BLaER1 treated with 17β-estradiol and CSF1 and Interleukin-3, amounts not matched to agents 10 nM and 100 nM (cell line): ENCODE measurements at regions not wholly inside any gene's neighbourhood (a gene's known extent, or its start where the extent isn't known, plus 50 kb on each side); places are given as distances from the start of the nearest gene placed in this dataset.

Experiments
- H3K27ac ChIP-seq, 11 experiments: shearing (Covaris generic); formaldehyde crosslinking; 2 replicates each; pipeline ENCODE4 v1.8.1; 2022
- H3K27me3 ChIP-seq, 11 experiments: shearing (Covaris generic); formaldehyde crosslinking; 2 replicates each; pipeline ENCODE4 v1.8.1; 2022
- H3K36me3 ChIP-seq, 11 experiments: shearing (Covaris generic); formaldehyde crosslinking; 2 replicates each; pipeline ENCODE4 v1.8.1; 2022
- H3K4me1 ChIP-seq, 10 experiments: shearing (Covaris generic); formaldehyde crosslinking; 2 replicates each; pipeline ENCODE4 v1.8.1; 2022
- H3K4me2 ChIP-seq, 11 experiments: shearing (Covaris generic); formaldehyde crosslinking; 2 replicates each; pipeline ENCODE4 v1.8.1; 2022
- H3K4me3 ChIP-seq, 10 experiments: shearing (Covaris generic); formaldehyde crosslinking; 2 replicates each; pipeline ENCODE4 v1.8.1; 2022
- H3K9ac ChIP-seq, 11 experiments: shearing (Covaris generic); formaldehyde crosslinking; 2 replicates each; pipeline ENCODE4 v1.8.1; 2022
- H3K9me3 ChIP-seq, 11 experiments: shearing (Covaris generic); formaldehyde crosslinking; replicated peaks in 1 of 11; 2 replicates each; pipeline ENCODE4 v1.8.1; 2022
- H4K20me1 ChIP-seq, 11 experiments: shearing (Covaris generic); formaldehyde crosslinking; 2 replicates each; pipeline ENCODE4 v1.8.1; 2022
- Cebpa-rat ChIP-seq, 11 experiments: shearing (Covaris generic); IDR thresholded peaks; 2 replicates each; pipeline ENCODE4 v1.8.1; 2022

GRCh38 chr17:34760931-34761495 is 181.6 kb downstream of the TMEM132E start:
- H3K4me1 ChIP-seq = no peaks in the 10 kb centered on the region
- no peaks in the 10 kb centered on the region for H3K9me3 ChIP-seq
- no peak overlapping the region for H3K4me2 ChIP-seq
- no peaks in the 10 kb centered on the region for H3K27me3 ChIP-seq
- no peak overlapping the region for H3K27ac ChIP-seq
- no peak for TF ChIP-seq Cebpa-rat (IDR thresholded peaks at IDR 0.05)
- H3K4me3 ChIP-seq = no peak overlapping the region
- H4K20me1 ChIP-seq = no peaks in the 10 kb centered on the region
- H3K36me3 ChIP-seq = no peaks in the 10 kb centered on the region
- H3K9ac ChIP-seq = no peak overlapping the region

- Histone ChIP-seq H3K4me3 (no peak overlapping the region), H3K9ac (no peak overlapping the region), H3K9me3 (no peaks in the 10 kb centered on the region), H3K4me2 (no peak overlapping the region), H4K20me1 (no peaks in the 10 kb centered on the region), H3K27me3 (no peaks in the 10 kb centered on the region), H3K27ac (no peak overlapping the region), H3K4me1 (no peaks in the 10 kb centered on the region), H3K36me3 (no peaks in the 10 kb centered on the region)
- no peak for TF ChIP-seq Cebpa-rat (IDR thresholded peaks at IDR 0.05)
Observed at GRCh38 chr17:34758718-34759117, 179.3 kb downstream of the TMEM132E start.

GRCh38 chr17:34758316-34758715 is 178.9 kb downstream of the TMEM132E start:
- Histone ChIP-seq H3K36me3 (no peaks in the 10 kb centered on the region), H3K27ac (no peak overlapping the region), H3K4me1 (no peaks in the 10 kb centered on the region), H3K4me2 (no peak overlapping the region), H3K9me3 (no peaks in the 10 kb centered on the region), H4K20me1 (no peaks in the 10 kb centered on the region), H3K4me3 (no peak overlapping the region), H3K27me3 (no peaks in the 10 kb centered on the region), H3K9ac (no peak overlapping the region)
- no peak for TF ChIP-seq Cebpa-rat (IDR thresholded peaks at IDR 0.05)

- Histone ChIP-seq H3K4me1 (no peaks in the 10 kb centered on the region), H3K9ac (no peak overlapping the region), H4K20me1 (no peaks in the 10 kb centered on the region), H3K4me2 (no peak overlapping the region), H3K4me3 (no peak overlapping the region), H3K36me3 (no peaks in the 10 kb centered on the region), H3K27me3 (no peaks in the 10 kb centered on the region), H3K9me3 (no peaks in the 10 kb centered on the region), H3K27ac (no peak overlapping the region)
- no peak for TF ChIP-seq Cebpa-rat (IDR thresholded peaks at IDR 0.05)
Observed at GRCh38 chr17:34757611-34758010, 178.2 kb downstream of the TMEM132E start.

GRCh38 chr17:34757106-34757505 is 177.7 kb downstream of the TMEM132E start:
- Histone ChIP-seq H3K36me3 (no peaks in the 10 kb centered on the region), H3K4me3 (no peak overlapping the region), H4K20me1 (no peaks in the 10 kb centered on the region), H3K27ac (no peak overlapping the region), H3K4me1 (no peaks in the 10 kb centered on the region), H3K27me3 (no peaks in the 10 kb centered on the region), H3K9ac (no peak overlapping the region), H3K4me2 (no peak overlapping the region), H3K9me3 (no peaks in the 10 kb centered on the region)
- no peak for TF ChIP-seq Cebpa-rat (IDR thresholded peaks at IDR 0.05)

GRCh38 chr17:34756637-34757021 is 177.2 kb downstream of the TMEM132E start:
- no peaks in the 10 kb centered on the region for H3K27me3 ChIP-seq
- no peak overlapping the region for H3K9ac ChIP-seq
- no peaks in the 10 kb centered on the region for H3K4me1 ChIP-seq
- H3K4me3 ChIP-seq = no peak overlapping the region
- TF ChIP-seq Cebpa-rat (IDR thresholded peaks at IDR 0.05) = no peak
- no peaks in the 10 kb centered on the region for H3K36me3 ChIP-seq
- H3K9me3 ChIP-seq = no peaks in the 10 kb centered on the region
- H3K27ac ChIP-seq = no peak overlapping the region
- no peaks in the 10 kb centered on the region for H4K20me1 ChIP-seq
- H3K4me2 ChIP-seq = no peak overlapping the region

GRCh38 chr17:34755981-34756636 is 176.7 kb downstream of the TMEM132E start:
- H3K4me3 ChIP-seq = no peak overlapping the region
- no peak overlapping the region for H3K27ac ChIP-seq
- no peak for TF ChIP-seq Cebpa-rat (IDR thresholded peaks at IDR 0.05)
- H3K4me1 ChIP-seq = no peaks in the 10 kb centered on the region
- no peaks in the 10 kb centered on the region for H3K27me3 ChIP-seq
- H3K9ac ChIP-seq = no peak overlapping the region
- no peak overlapping the region for H3K4me2 ChIP-seq
- H3K9me3 ChIP-seq = no peaks in the 10 kb centered on the region
- no peaks in the 10 kb centered on the region for H4K20me1 ChIP-seq
- H3K36me3 ChIP-seq = no peaks in the 10 kb centered on the region

GRCh38 chr17:34755371-34755770 is 176.0 kb downstream of the TMEM132E start:
- H3K27ac ChIP-seq = no peak overlapping the region
- no peaks in the 10 kb centered on the region for H3K36me3 ChIP-seq
- no peak overlapping the region for H3K4me3 ChIP-seq
- H4K20me1 ChIP-seq = no peaks in the 10 kb centered on the region
- H3K27me3 ChIP-seq = no peaks in the 10 kb centered on the region
- no peak for TF ChIP-seq Cebpa-rat (IDR thresholded peaks at IDR 0.05)
- no peaks in the 10 kb centered on the region for H3K9me3 ChIP-seq
- no peak overlapping the region for H3K9ac ChIP-seq
- H3K4me1 ChIP-seq = no peaks in the 10 kb centered on the region
- no peak overlapping the region for H3K4me2 ChIP-seq

- H3K27me3 ChIP-seq = no peaks in the 10 kb centered on the region
- peaks cover 0 to 13% (median 0%) of the 10 kb centered on the region in 11 experiments; a peak in 3 of 22 replicates for H3K9me3 ChIP-seq
- H3K4me1 ChIP-seq = no peaks in the 10 kb centered on the region
- TF ChIP-seq Cebpa-rat (IDR thresholded peaks at IDR 0.05) = no peak
- H3K4me3 ChIP-seq = no peak overlapping the region
- H3K27ac ChIP-seq = no peak overlapping the region
- H3K4me2 ChIP-seq = no peak overlapping the region
- H3K36me3 ChIP-seq = no peaks in the 10 kb centered on the region
- H3K9ac ChIP-seq = no peak overlapping the region
- no peaks in the 10 kb centered on the region for H4K20me1 ChIP-seq
Observed at GRCh38 chr17:34750004-34750403, 170.6 kb downstream of the TMEM132E start.

- no peak overlapping the region for H3K27ac ChIP-seq
- H3K4me3 ChIP-seq = no peak overlapping the region
- H3K36me3 ChIP-seq = no peaks in the 10 kb centered on the region
Observed at GRCh38 chr17:34741967-34742366, 162.6 kb downstream of the TMEM132E start.

More at GRCh38 chr17:34741967-34742366, 162.6 kb downstream of the TMEM132E start:
- no peak overlapping the region for H3K9ac ChIP-seq
- peaks cover 0 to 4% (median 0%) of the 10 kb centered on the region in 10 experiments; a peak in 1 of 20 replicates for H3K4me1 ChIP-seq
- TF ChIP-seq Cebpa-rat (IDR thresholded peaks at IDR 0.05) = no peak
- H3K9me3 ChIP-seq = peaks cover 3 to 11% (median 8%) of the 10 kb centered on the region in 11 experiments; a peak in 11 of 22 replicates
- H4K20me1 ChIP-seq = no peaks in the 10 kb centered on the region; a peak in 1 of 22 replicates
- H3K27me3 ChIP-seq = no peaks in the 10 kb centered on the region
- H3K4me2 ChIP-seq = no peak overlapping the region
